Subcutaneous abdominal adipose tissue (tissue), 5 donors: ENCODE measurements at regions not wholly inside any gene's neighbourhood (a gene's known extent, or its start where the extent isn't known, plus 50 kb on each side); places are given as distances from the start of the nearest gene placed in this dataset.

ENCODE experiments used
- H3K27ac ChIP-seq: one replicate; pipeline ENCODE4 v1.7.0; 2013; ENCODE audit warnings: low read depth, mild to moderate bottlenecking, inconsistent platforms, low read length, moderate library complexity
- H3K27me3 ChIP-seq, 5 donors: one replicate each; pipeline ENCODE4 v1.7.0; 2013; ENCODE audit warnings: low read length in 5 of 5, inconsistent platforms in 1 of 5; ENCODE audit not compliant: control insufficient read depth in 5 of 5, insufficient read depth in 4 of 5
- H3K36me3 ChIP-seq, 5 donors: one replicate each; pipeline ENCODE4 v1.7.0; 2013; ENCODE audit warnings: low read length in 5 of 5; ENCODE audit not compliant: control insufficient read depth in 5 of 5, insufficient read depth in 5 of 5
- H3K4me1 ChIP-seq, 5 donors: one replicate each; pipeline ENCODE4 v1.7.0; 2013; ENCODE audit warnings: low read length in 5 of 5, mild to moderate bottlenecking in 3 of 5, moderate library complexity in 1 of 5; ENCODE audit not compliant: control insufficient read depth in 5 of 5, insufficient read depth in 5 of 5
- H3K4me3 ChIP-seq, 5 donors: one replicate each; pipeline ENCODE4 v1.7.0; 2013; ENCODE audit warnings: low read length in 5 of 5, low read depth in 1 of 5
- H3K9ac ChIP-seq, 5 donors: one replicate each; pipeline ENCODE4 v1.7.0; 2013; ENCODE audit warnings: low read length in 5 of 5, mild to moderate bottlenecking in 4 of 5, moderate library complexity in 3 of 5
- H3K9me3 ChIP-seq, 5 donors: one replicate each; pipeline ENCODE4 v1.7.0; 2013; ENCODE audit warnings: low read length in 5 of 5; ENCODE audit not compliant: control insufficient read depth in 5 of 5
- donor health status: healthy.
- donor health status: healthy.
- donor health status: healthy.
- donor health status: healthy.
- donor health status: healthy.

DNA sequence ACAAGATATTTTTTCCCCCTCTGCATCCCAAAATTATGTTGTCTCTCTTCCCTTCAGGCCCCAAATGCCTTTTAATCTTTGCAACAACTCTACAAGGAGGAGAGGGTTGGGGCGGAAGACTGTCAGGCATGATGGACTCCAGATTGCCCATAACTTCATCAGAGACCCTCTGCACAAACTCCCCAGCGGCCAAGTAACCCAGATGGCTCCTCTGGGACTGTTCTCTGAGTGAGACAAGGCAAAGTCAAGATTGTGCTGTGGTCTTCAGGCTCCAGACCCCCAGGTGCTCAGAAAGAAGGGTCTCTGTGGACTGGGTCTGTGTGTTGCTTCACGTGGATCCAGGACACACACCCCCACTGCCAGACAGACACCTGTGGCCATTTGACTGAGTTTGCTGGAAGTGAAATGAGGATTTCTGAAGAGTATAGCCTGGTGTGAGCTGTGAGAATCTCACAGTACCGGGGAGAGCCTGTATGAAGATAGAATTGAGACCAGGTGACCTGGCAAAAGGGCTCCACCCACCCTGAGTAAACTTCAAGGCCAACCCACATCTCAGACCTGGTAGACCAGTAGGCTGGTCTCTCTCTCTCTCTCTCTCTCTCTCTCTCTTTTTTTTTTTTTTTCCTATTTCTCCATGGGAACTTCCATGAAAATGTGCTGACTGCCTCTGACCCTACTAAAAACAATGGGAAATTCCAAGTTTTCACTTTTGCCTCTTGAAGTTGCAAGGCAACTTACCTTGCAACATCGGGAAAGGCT is 354.1 kb downstream of the SOX9 start:
- no peak overlapping the region for H3K9ac ChIP-seq
- H3K27ac ChIP-seq: no peak overlapping the region
- H3K4me3 ChIP-seq: no peak overlapping the region

DNA sequence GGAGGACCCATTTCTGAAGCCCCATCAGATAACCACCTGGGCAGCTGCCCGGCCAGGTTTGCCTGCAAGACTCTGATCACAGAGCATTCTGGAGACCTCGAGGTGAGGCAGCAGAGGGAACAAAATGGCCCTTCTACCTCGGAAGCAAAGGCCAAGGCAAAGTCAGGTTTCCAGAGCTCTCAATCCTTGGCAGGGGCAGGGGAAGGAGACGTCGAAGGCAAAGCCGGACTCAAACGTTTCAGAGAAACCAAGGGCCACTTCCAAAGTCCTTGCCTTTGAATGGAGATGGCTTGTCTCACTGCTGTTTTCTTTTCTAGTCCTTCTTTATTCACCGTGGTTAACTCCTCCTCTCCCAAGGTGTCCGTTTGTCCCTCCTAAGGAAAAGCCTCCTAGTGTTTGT is 355.3 kb downstream of the SOX9 start:
- Histone ChIP-seq H3K4me1 (no peaks in the 10 kb centered on the region), H3K9ac (no peak overlapping the region), H3K9me3 (peaks cover 0 to 13% (median 11%) of the 10 kb centered on the region in 5 donors)

More for the DNA sequence above, 354.1 kb downstream of the SOX9 start:
- H3K27me3 ChIP-seq: peaks cover 8 to 15% (median 14%) of the 10 kb centered on the region in 5 donors
- peaks cover 0 to 13% (median 11%) of the 10 kb centered on the region in 5 donors for H3K9me3 ChIP-seq
- H3K4me1 ChIP-seq: no peaks in the 10 kb centered on the region
- no peaks in the 10 kb centered on the region for H3K36me3 ChIP-seq

GRCh38 chr17:72476575-72476986 is 355.8 kb downstream of the SOX9 start:
- Histone ChIP-seq H3K27ac (no peak overlapping the region), H3K27me3 (peaks cover 8 to 18% (median 15%) of the 10 kb centered on the region in 5 donors), H3K36me3 (no peaks in the 10 kb centered on the region), H3K4me3 (no peak overlapping the region), H3K4me1 (no peaks in the 10 kb centered on the region), H3K9ac (no peak overlapping the region), H3K9me3 (peaks cover 0 to 13% (median 11%) of the 10 kb centered on the region in 5 donors)

More for the DNA sequence above, 355.3 kb downstream of the SOX9 start:
- Histone ChIP-seq H3K36me3 (no peaks in the 10 kb centered on the region), H3K27me3 (peaks cover 8 to 16% (median 15%) of the 10 kb centered on the region in 5 donors), H3K27ac (no peak overlapping the region), H3K4me3 (no peak overlapping the region)

- Histone ChIP-seq H3K4me3 (no peak overlapping the region), H3K27ac (no peak overlapping the region)
These were observed 356.7 kb downstream of the SOX9 start for GRCh38 chr17:72477491-72477890.

GRCh38 chr17:72479113-72479512 is 358.3 kb downstream of the SOX9 start:
- Histone ChIP-seq H3K9ac (no peak overlapping the region), H3K27ac (no peak overlapping the region), H3K27me3 (peaks cover 8 to 23% (median 15%) of the 10 kb centered on the region in 5 donors)

More at GRCh38 chr17:72477491-72477890, 356.7 kb downstream of the SOX9 start:
- Histone ChIP-seq H3K9ac (no peak overlapping the region), H3K9me3 (peaks cover 0 to 13% (median 11%) of the 10 kb centered on the region in 5 donors), H3K36me3 (no peaks in the 10 kb centered on the region), H3K27me3 (peaks cover 8 to 23% (median 15%) of the 10 kb centered on the region in 5 donors), H3K4me1 (no peaks in the 10 kb centered on the region)

GRCh38 chr17:72481572-72481971 is 360.8 kb downstream of the SOX9 start:
- Histone ChIP-seq H3K4me3 (no peak overlapping the region), H3K27me3 (peaks cover 8 to 19% (median 11%) of the 10 kb centered on the region in 5 donors), H3K9ac (no peak overlapping the region), H3K27ac (no peak overlapping the region), H3K9me3 (no peaks in the 10 kb centered on the region), H3K4me1 (peaks cover 0 to 2% (median 0%) of the 10 kb centered on the region in 5 donors), H3K36me3 (no peaks in the 10 kb centered on the region)

More at GRCh38 chr17:72479113-72479512, 358.3 kb downstream of the SOX9 start:
- Histone ChIP-seq H3K4me3 (no peak overlapping the region), H3K4me1 (peaks cover 0 to 2% (median 0%) of the 10 kb centered on the region in 5 donors), H3K9me3 (peaks cover 0 to 11% (median 9%) of the 10 kb centered on the region in 5 donors), H3K36me3 (no peaks in the 10 kb centered on the region)

- Histone ChIP-seq H3K27ac (no peak overlapping the region), H3K9me3 (peaks cover 0 to 2% (median 0%) of the 10 kb centered on the region in 5 donors), H3K9ac (no peak overlapping the region), H3K4me3 (no peak overlapping the region), H3K36me3 (no peaks in the 10 kb centered on the region), H3K4me1 (peaks cover 0 to 2% (median 0%) of the 10 kb centered on the region in 5 donors), H3K27me3 (peaks cover 0 to 20% (median 6%) of the 10 kb centered on the region in 5 donors)
These were observed 364.8 kb downstream of the SOX9 start for GRCh38 chr17:72485596-72485995.

- Histone ChIP-seq H3K36me3 (no peaks in the 10 kb centered on the region), H3K4me3 (no peak overlapping the region), H3K9ac (no peak overlapping the region), H3K9me3 (peaks cover 0 to 8% (median 3%) of the 10 kb centered on the region in 5 donors), H3K27me3 (peaks cover 3 to 16% (median 6%) of the 10 kb centered on the region in 5 donors), H3K4me1 (peaks cover 0 to 2% (median 0%) of the 10 kb centered on the region in 5 donors), H3K27ac (no peak overlapping the region)
These were observed 366.0 kb downstream of the SOX9 start for GRCh38 chr17:72486806-72487205.

GRCh38 chr17:72487731-72488494 is 367.1 kb downstream of the SOX9 start:
- H3K4me1 ChIP-seq: peaks cover 0 to 2% (median 0%) of the 10 kb centered on the region in 5 donors
- no peak overlapping the region for H3K4me3 ChIP-seq
- H3K9ac ChIP-seq: no peak overlapping the region
- peaks cover 3 to 11% (median 6%) of the 10 kb centered on the region in 5 donors for H3K27me3 ChIP-seq
- no peaks in the 10 kb centered on the region for H3K36me3 ChIP-seq
- no peak overlapping the region for H3K27ac ChIP-seq
- peaks cover 0 to 8% (median 3%) of the 10 kb centered on the region in 5 donors for H3K9me3 ChIP-seq
